KMS-11 (cell line): ENCODE measurements at regions not wholly inside any gene's neighbourhood (a gene's known extent, or its start where the extent isn't known, plus 50 kb on each side); places are given as distances from the start of the nearest gene placed in this dataset.

Source experiments
- H2AFZ ChIP-seq: fragments of 200-600 bp; sonication (generic); 2 replicates; pipeline ENCODE4 v1.6.1; 2016; ENCODE audit warnings: antibody characterized with exemption, mixed run types, low read depth
- H3K27ac ChIP-seq: fragments of 200-600 bp; sonication (generic); 2 replicates; pipeline ENCODE4 v1.6.1; 2016; ENCODE audit warnings: mild to moderate bottlenecking, mixed run types
- H3K27me3 ChIP-seq: fragments of 200-600 bp; sonication (generic); 2 replicates; pipeline ENCODE4 v1.6.1; 2017; ENCODE audit warnings: mild to moderate bottlenecking, low read depth, mixed run types, moderate library complexity; ENCODE audit not compliant: insufficient read depth
- H3K36me3 ChIP-seq: fragments of 200-600 bp; sonication (generic); 2 replicates; pipeline ENCODE4 v1.6.1; 2017; ENCODE audit warnings: mild to moderate bottlenecking, mixed run types; ENCODE audit not compliant: insufficient read depth
- H3K4me1 ChIP-seq: fragments of 200-600 bp; sonication (generic); 2 replicates; pipeline ENCODE4 v1.6.1; 2016; ENCODE audit warnings: mild to moderate bottlenecking, low read depth, mixed run types; ENCODE audit not compliant: poor library complexity, severe bottlenecking
- H3K4me2 ChIP-seq: fragments of 200-600 bp; sonication (generic); 2 replicates; pipeline ENCODE4 v1.7.0; 2016; ENCODE audit warnings: mild to moderate bottlenecking, mixed run types
- H3K4me3 ChIP-seq: fragments of 200-600 bp; sonication (generic); IDR thresholded peaks from 2 replicates; pipeline ENCODE4 v1.6.1; 2017; ENCODE audit warnings: low read depth, low read length, mixed read lengths; ENCODE audit not compliant: insufficient read depth
- H3K79me2 ChIP-seq: fragments of 200-600 bp; sonication (generic); 2 replicates; pipeline ENCODE4 v1.6.1; 2016; ENCODE audit warnings: low read depth, mixed run types; ENCODE audit not compliant: insufficient read depth
- H3K9ac ChIP-seq: fragments of 200-600 bp; sonication (generic); 2 replicates; pipeline ENCODE4 v1.6.1; 2016; ENCODE audit warnings: mild to moderate bottlenecking, mixed run types
- H4K20me1 ChIP-seq: fragments of 200-600 bp; sonication (generic); 2 replicates; pipeline ENCODE4 v1.6.1; 2016; ENCODE audit warnings: mild to moderate bottlenecking, mixed run types; ENCODE audit not compliant: insufficient read depth
- TF ChIP-seq, protein P1 (sequence below): fragments of 200-600 bp; sonication (generic); conservative IDR thresholded peaks from 2 replicates; pipeline ENCODE4 v1.6.1; 2017; ENCODE audit warnings: low read depth, mild to moderate bottlenecking, antibody characterized with exemption, low read length, moderate library complexity, mixed read lengths

GRCh38 chr2:118307864-118308263 is 219.6 kb downstream of the INSIG2 start:
- TF ChIP-seq, protein P1, sequence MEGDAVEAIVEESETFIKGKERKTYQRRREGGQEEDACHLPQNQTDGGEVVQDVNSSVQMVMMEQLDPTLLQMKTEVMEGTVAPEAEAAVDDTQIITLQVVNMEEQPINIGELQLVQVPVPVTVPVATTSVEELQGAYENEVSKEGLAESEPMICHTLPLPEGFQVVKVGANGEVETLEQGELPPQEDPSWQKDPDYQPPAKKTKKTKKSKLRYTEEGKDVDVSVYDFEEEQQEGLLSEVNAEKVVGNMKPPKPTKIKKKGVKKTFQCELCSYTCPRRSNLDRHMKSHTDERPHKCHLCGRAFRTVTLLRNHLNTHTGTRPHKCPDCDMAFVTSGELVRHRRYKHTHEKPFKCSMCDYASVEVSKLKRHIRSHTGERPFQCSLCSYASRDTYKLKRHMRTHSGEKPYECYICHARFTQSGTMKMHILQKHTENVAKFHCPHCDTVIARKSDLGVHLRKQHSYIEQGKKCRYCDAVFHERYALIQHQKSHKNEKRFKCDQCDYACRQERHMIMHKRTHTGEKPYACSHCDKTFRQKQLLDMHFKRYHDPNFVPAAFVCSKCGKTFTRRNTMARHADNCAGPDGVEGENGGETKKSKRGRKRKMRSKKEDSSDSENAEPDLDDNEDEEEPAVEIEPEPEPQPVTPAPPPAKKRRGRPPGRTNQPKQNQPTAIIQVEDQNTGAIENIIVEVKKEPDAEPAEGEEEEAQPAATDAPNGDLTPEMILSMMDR, result no peak
- Histone ChIP-seq H3K27me3 (no peaks in the 10 kb centered on the region), H3K79me2 (no peaks in the 10 kb centered on the region)

DNA sequence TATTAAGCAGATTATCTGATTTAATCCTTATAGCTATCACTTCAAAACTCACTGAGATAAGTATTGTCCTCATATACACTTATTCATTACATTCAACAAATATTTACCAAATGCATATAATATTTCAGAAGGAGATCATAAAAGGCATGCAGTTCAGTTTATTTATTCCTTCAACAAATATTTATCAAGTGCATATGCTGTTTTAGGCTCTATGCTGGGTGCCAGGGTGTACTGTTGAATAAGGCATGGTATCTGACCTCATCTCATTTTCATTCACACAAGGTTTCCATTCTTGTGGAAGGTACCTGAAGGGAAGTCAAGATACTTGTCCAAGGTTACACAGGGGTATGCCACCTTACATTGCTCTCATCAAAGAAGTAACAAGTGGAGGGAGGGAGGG is 213.0 kb downstream of the INSIG2 start:
- H3K4me3 ChIP-seq, result no peak overlapping the region
- no peak overlapping the region for H3K4me2 ChIP-seq
- TF ChIP-seq, protein P1, result no peak
- H4K20me1 ChIP-seq, result no peaks in the 10 kb centered on the region
- H3K4me1 ChIP-seq, result no peaks in the 10 kb centered on the region
- H3K27ac ChIP-seq, result no peak overlapping the region
- no peaks in the 10 kb centered on the region for H3K36me3 ChIP-seq
- H2AFZ ChIP-seq, result no peak overlapping the region
- no peaks in the 10 kb centered on the region for H3K27me3 ChIP-seq
- H3K9ac ChIP-seq, result no peak overlapping the region
- H3K79me2 ChIP-seq, result no peaks in the 10 kb centered on the region

More at GRCh38 chr2:118307864-118308263, 219.6 kb downstream of the INSIG2 start:
- H2AFZ ChIP-seq, result no peak overlapping the region
- H3K4me1 ChIP-seq, result no peaks in the 10 kb centered on the region
- no peak overlapping the region for H3K4me2 ChIP-seq
- no peak overlapping the region for H3K9ac ChIP-seq
- no peak overlapping the region for H3K4me3 ChIP-seq
- H3K36me3 ChIP-seq, result no peaks in the 10 kb centered on the region
- no peaks in the 10 kb centered on the region for H4K20me1 ChIP-seq
- H3K27ac ChIP-seq, result no peak overlapping the region

- no peaks in the 10 kb centered on the region for H3K79me2 ChIP-seq
- TF ChIP-seq, protein P1, result no peak
Observed at GRCh38 chr2:118300832-118301231, 212.6 kb downstream of the INSIG2 start.

DNA sequence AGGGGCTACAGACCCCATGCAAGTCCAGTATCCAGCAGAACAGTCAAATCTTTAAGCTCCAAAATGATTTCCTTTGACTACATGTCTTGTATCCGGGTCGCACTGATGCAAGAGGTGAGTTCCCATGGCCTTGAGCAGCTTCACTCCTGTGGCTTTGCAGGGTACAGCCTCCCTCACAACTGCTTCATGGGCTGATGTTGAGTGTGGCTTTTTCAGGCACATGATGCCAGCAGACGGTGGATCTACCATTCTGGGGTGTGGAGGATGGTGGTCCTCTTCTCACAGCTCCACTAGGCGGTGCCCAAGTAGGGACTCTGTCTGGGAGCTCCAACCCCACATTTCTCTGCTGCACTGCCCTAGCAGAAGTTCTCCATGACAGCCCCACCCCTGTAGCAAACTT is 208.4 kb downstream of the INSIG2 start:
- no peaks in the 10 kb centered on the region for H3K79me2 ChIP-seq
- TF ChIP-seq, protein P1, result no peak
- H3K4me2 ChIP-seq, result no peak overlapping the region
- H3K36me3 ChIP-seq, result no peaks in the 10 kb centered on the region
- no peak overlapping the region for H3K4me3 ChIP-seq
- no peak overlapping the region for H3K27ac ChIP-seq
- H3K4me1 ChIP-seq, result no peaks in the 10 kb centered on the region
- no peaks in the 10 kb centered on the region for H3K27me3 ChIP-seq
- H2AFZ ChIP-seq, result no peak overlapping the region
- H4K20me1 ChIP-seq, result no peaks in the 10 kb centered on the region
- H3K9ac ChIP-seq, result no peak overlapping the region

More at GRCh38 chr2:118300832-118301231, 212.6 kb downstream of the INSIG2 start:
- H4K20me1 ChIP-seq, result no peaks in the 10 kb centered on the region
- no peak overlapping the region for H3K27ac ChIP-seq
- H3K4me1 ChIP-seq, result no peaks in the 10 kb centered on the region
- no peak overlapping the region for H3K9ac ChIP-seq
- H3K4me3 ChIP-seq, result no peak overlapping the region
- H2AFZ ChIP-seq, result no peak overlapping the region
- no peaks in the 10 kb centered on the region for H3K27me3 ChIP-seq
- no peak overlapping the region for H3K4me2 ChIP-seq
- no peaks in the 10 kb centered on the region for H3K36me3 ChIP-seq
